HepG2 (cell line): ENCODE measurements at regions not wholly inside any gene's neighbourhood (a gene's known extent, or its start where the extent isn't known, plus 50 kb on each side); places are given as distances from the start of the nearest gene placed in this dataset.

ENCODE experiments used
- ATAC-seq: fragments of 200-7000 bp; cut with Tn5 transposase; 3 replicates; pipeline ENCODE4 v1.9.1; 2020; ENCODE audit warnings: mild to moderate bottlenecking, moderate library complexity
- BruUV-seq: library from RNA; stranded (reverse); fragments of 400-500 nt; replicated peaks from 2 replicates; lab custom pipeline; 2021; lab: Mats Ljungman, UMichigan
- CTCF ChIA-PET: fragments of 300-600 bp; formaldehyde crosslinking; extraction: SDS; loops from one replicate; lab custom pipeline; 2021; ENCODE audit warnings: low total read pairs, inconsistent platforms, low intra/inter-chr PET ratio; lab: Yijun Ruan, JAX
- POLR2A ChIA-PET: fragments of 350-600 bp; sonication (Branson Sonifier 250); formaldehyde crosslinking; loops from one replicate; lab custom pipeline; 2020; ENCODE audit warnings: antibody characterized with exemption, inconsistent platforms; lab: Yijun Ruan, JAX
- DNase-seq: peaks from one replicate; pipeline ENCODE4 v3.0.0-alpha.2; 2015; ENCODE audit warnings: low spot score
- FAIRE-seq: peaks from 3 replicates; lab custom pipeline; 2011; peaks lifted over from hg19 to GRCh38; lab: Jason Lieb, UNC
- H2AFZ ChIP-seq: one replicate; pipeline ENCODE4 v1.6.1; 2011; ENCODE audit warnings: low read length, inconsistent platforms
- H3K27ac ChIP-seq: fragments of 300-600 bp; 3 replicates; pipeline ENCODE4 v1.8.0; 2011; ENCODE audit warnings: mixed run types, mild to moderate bottlenecking, mixed read lengths, low read length, inconsistent platforms; ENCODE audit not compliant: insufficient read depth; ENCODE audit errors: extremely low read length
- H3K27me3 ChIP-seq, 2 experiments: fragments of 200-600 bp in 1 of 2; 2 replicates in 1 of 2; 3 replicates in 1 of 2; pipeline versions ENCODE4 v1.6.0 to v1.8.0; 2011; ENCODE audit warnings: low read length in 2 of 2, mild to moderate bottlenecking in 2 of 2, moderate library complexity in 2 of 2, inconsistent platforms in 1 of 2; ENCODE audit not compliant: insufficient read depth in 2 of 2, control insufficient read depth in 1 of 2
- H3K36me3 ChIP-seq, 2 experiments: fragments of 200-600 bp in 1 of 2; replicated peaks in 1 of 2; 2 replicates in 1 of 2; 3 replicates in 1 of 2; pipeline versions ENCODE4 v1.5.1 to v1.8.0; 2011; ENCODE audit warnings: low read length in 2 of 2, inconsistent platforms in 1 of 2; ENCODE audit not compliant: insufficient read depth in 2 of 2, control insufficient read depth in 1 of 2
- H3K4me1 ChIP-seq: 2 replicates; pipeline ENCODE4 v1.5.1; 2012; ENCODE audit warnings: low read length, inconsistent platforms; ENCODE audit not compliant: insufficient read depth
- H3K4me2 ChIP-seq: 2 replicates; pipeline ENCODE4 v1.6.0; 2011; ENCODE audit warnings: low read depth, low read length, inconsistent platforms
- H3K4me3 ChIP-seq, 3 experiments: fragments of 200-600 bp in 1 of 3; sonication (generic), shearing (Covaris generic) in 1 of 3; replicated peaks in 1 of 3; 2 replicates each; pipeline ENCODE4 v1.5.1; 2011 to 2016; ENCODE audit warnings: low read length in 3 of 3, inconsistent platforms in 2 of 3, low read depth in 2 of 3, mild to moderate bottlenecking in 2 of 3, control low read depth in 1 of 3, mixed read lengths in 1 of 3; ENCODE audit not compliant: insufficient read depth in 1 of 3
- H3K79me2 ChIP-seq: one replicate; pipeline ENCODE4 v1.6.1; 2011; ENCODE audit warnings: low read length, inconsistent platforms; ENCODE audit not compliant: insufficient read depth
- H3K9ac ChIP-seq: 2 replicates; pipeline ENCODE4 v1.6.0; 2011; ENCODE audit warnings: mild to moderate bottlenecking, low read depth, low read length, inconsistent platforms; ENCODE audit not compliant: insufficient read depth
- H3K9me3 ChIP-seq: 2 replicates; pipeline ENCODE4 v1.5.1; 2012; ENCODE audit warnings: mild to moderate bottlenecking, low read length
- H4K20me1 ChIP-seq: 2 replicates; pipeline ENCODE4 v1.6.0; 2011; ENCODE audit warnings: inconsistent platforms, mild to moderate bottlenecking, low read length, moderate library complexity; ENCODE audit not compliant: insufficient read depth
- ARNT ChIP-seq: fragments of 450-650 bp; IDR thresholded peaks from 2 replicates; pipeline ENCODE4 v1.6.1; 2017
- ETV6 ChIP-seq: sonication (generic); formaldehyde crosslinking; conservative IDR thresholded peaks from 2 replicates; pipeline ENCODE4 v1.4.0; 2020; ENCODE audit warnings: missing genetic modification reagents
- HHEX ChIP-seq: IDR thresholded peaks from 2 replicates; pipeline ENCODE4 v1.6.1; 2016; ENCODE audit warnings: control low read depth
- JDP2 ChIP-seq: sonication (generic); formaldehyde crosslinking; IDR thresholded peaks from 2 replicates; pipeline ENCODE4 v1.8.1; 2022; ENCODE audit warnings: missing genetic modification reagents, borderline replicate concordance
- KMT2B ChIP-seq: IDR thresholded peaks from 2 replicates; pipeline ENCODE4 v1.6.1; 2016; ENCODE audit warnings: missing genetic modification reagents, missing compliant biosample characterization
- RFXANK ChIP-seq: IDR thresholded peaks from 2 replicates; pipeline ENCODE4 v1.6.1; 2016
- SP2 ChIP-seq: sonication (generic); formaldehyde crosslinking; IDR thresholded peaks from 2 replicates; pipeline ENCODE4 v1.5.1; 2020; ENCODE audit warnings: mild to moderate bottlenecking, missing genetic modification reagents
- TAF15 ChIP-seq: fragments of 200-400 bp; formaldehyde crosslinking; IDR thresholded peaks from one replicate; pipeline ENCODE4 v1.6.1; 2018; ENCODE audit warnings: mild to moderate bottlenecking, low read depth, low read length; ENCODE audit not compliant: poor library complexity, severe bottlenecking
- TERF1 ChIP-seq: sonication (generic); formaldehyde crosslinking; IDR thresholded peaks from 2 replicates; pipeline ENCODE4 v1.8.0; 2022; ENCODE audit warnings: mild to moderate bottlenecking, missing genetic modification reagents, moderate library complexity
- ZNF282 ChIP-seq: fragments of 450-650 bp; IDR thresholded peaks from 2 replicates; pipeline ENCODE4 v1.6.1; 2018; ENCODE audit not compliant: partially characterized antibody
- ZNF513 ChIP-seq: sonication (generic); formaldehyde crosslinking; conservative IDR thresholded peaks from 2 replicates; pipeline ENCODE4 v1.5.0; 2020; ENCODE audit warnings: missing genetic modification reagents
- ZNF547 ChIP-seq: sonication (generic); formaldehyde crosslinking; IDR thresholded peaks from 2 replicates; pipeline ENCODE4 v1.5.1; 2020; ENCODE audit warnings: mild to moderate bottlenecking, missing genetic modification reagents
- ZNF704 ChIP-seq: sonication (generic); formaldehyde crosslinking; IDR thresholded peaks from 2 replicates; pipeline ENCODE4 v1.8.1; 2023; ENCODE audit warnings: mild to moderate bottlenecking, inconsistent platforms, moderate library complexity, missing genetic modification reagents, borderline replicate concordance
- ZNF724P ChIP-seq: sonication (generic); formaldehyde crosslinking; IDR thresholded peaks from 2 replicates; pipeline ENCODE4 v1.8.0; 2022; ENCODE audit warnings: missing genetic modification reagents, borderline replicate concordance
- ZNF788 ChIP-seq: sonication (generic); formaldehyde crosslinking; IDR thresholded peaks from 2 replicates; pipeline ENCODE4 v1.5.0; 2020; ENCODE audit warnings: mild to moderate bottlenecking, missing genetic modification reagents, borderline replicate concordance
- ZUFSP ChIP-seq: sonication (generic); formaldehyde crosslinking; IDR thresholded peaks from 2 replicates; pipeline ENCODE4 v1.9.0; 2021; ENCODE audit warnings: missing genetic modification reagents, mild to moderate bottlenecking, borderline replicate concordance
- WGBS: methylation state at CpG from one replicate; pipeline ENCODE4 v1.1.6; 2017; ENCODE audit warnings: low lambda C conversion rate; 5-methylcytosine and 5-hydroxymethylcytosine counted together
- in situ Hi-C: cut with HindIII; loops from 2 replicates; pipeline ENCODE4 v1.10.0; 2017; ENCODE audit warnings: low pct_unique_long_range_greater_than_20kb; ENCODE audit not compliant: extremely low pct_ligation_motif_present
- intact Hi-C: fragments of 100-400 bp; cut with micrococcal nuclease; formaldehyde crosslinking; loops from one replicate; pipeline ENCODE4 v1.10.0; 2022; ENCODE audit not compliant: unreplicated experiment
- TF ChIP-seq, protein P1 (sequence below): IDR thresholded peaks from 2 replicates; pipeline ENCODE4 v1.6.1; 2012; ENCODE audit warnings: low read depth, low read length, improper control_type of control experiment
- TF ChIP-seq, protein P2 (sequence below): sonication (generic); formaldehyde crosslinking; IDR thresholded peaks from 2 replicates; pipeline ENCODE4 v1.9.0; 2022; ENCODE audit warnings: low read depth, missing genetic modification reagents

GRCh38 chr12:125949471-125949870 is 884.2 kb downstream of the AACS start:
- Histone ChIP-seq H3K9ac (no peak overlapping the region), H3K9me3 (peaks cover 28% of the 10 kb centered on the region), H4K20me1 (no peaks in the 10 kb centered on the region), H3K79me2 (no peaks in the 10 kb centered on the region), H3K4me1 (no peaks in the 10 kb centered on the region), H3K27ac (no peak overlapping the region), H3K36me3 (no peaks in the 10 kb centered on the region), H3K4me3 (no peak overlapping the region), H3K27me3 (no peaks in the 10 kb centered on the region), H3K4me2 (no peak overlapping the region), H2AFZ (no peak overlapping the region)
- in situ Hi-C loops (no loop called here), intact Hi-C loops (no loop called here)
- no peak for ATAC-seq
- no peak for FAIRE-seq
- BruUV-seq, result no TSS peak
- WGBS, result 26% methylated on average over 7 of the region's 7 CpGs
- DNase-seq, result no peak
- ChIA-PET POLR2A (no interaction called here), CTCF (no interaction called here)
- no peak for TF ChIP-seq KMT2B (CRISPR knock-in tag)
- TF ChIP-seq ETV6 (CRISPR knock-in tag), result no peak
- no peak for TF ChIP-seq ZNF788 (CRISPR knock-in tag)
- TF ChIP-seq HHEX (CRISPR knock-in tag), result no peak
- TF ChIP-seq JDP2 (CRISPR knock-in tag), result no peak
- no peak for TF ChIP-seq ZNF282
- TF ChIP-seq ZNF704, result no peak
- no peak for TF ChIP-seq ARNT
- TF ChIP-seq, protein P1, sequence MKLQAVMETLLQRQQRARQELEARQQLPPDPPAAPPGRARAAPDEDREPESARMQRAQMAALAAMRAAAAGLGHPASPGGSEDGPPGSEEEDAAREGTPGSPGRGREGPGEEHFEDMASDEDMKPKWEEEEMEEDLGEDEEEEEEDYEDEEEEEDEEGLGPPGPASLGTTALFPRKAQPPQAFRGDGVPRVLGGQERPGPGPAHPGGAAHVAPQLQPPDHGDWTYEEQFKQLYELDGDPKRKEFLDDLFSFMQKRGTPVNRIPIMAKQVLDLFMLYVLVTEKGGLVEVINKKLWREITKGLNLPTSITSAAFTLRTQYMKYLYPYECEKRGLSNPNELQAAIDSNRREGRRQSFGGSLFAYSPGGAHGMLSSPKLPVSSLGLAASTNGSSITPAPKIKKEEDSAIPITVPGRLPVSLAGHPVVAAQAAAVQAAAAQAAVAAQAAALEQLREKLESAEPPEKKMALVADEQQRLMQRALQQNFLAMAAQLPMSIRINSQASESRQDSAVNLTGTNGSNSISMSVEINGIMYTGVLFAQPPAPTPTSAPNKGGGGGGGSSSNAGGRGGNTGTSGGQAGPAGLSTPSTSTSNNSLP, result no peak
- TF ChIP-seq ZNF724P (CRISPR knock-in tag), result no peak
- TF ChIP-seq TERF1 (CRISPR knock-in tag), result no peak
- TF ChIP-seq ZNF513, result no peak
- no peak for TF ChIP-seq TAF15
- no peak for TF ChIP-seq ZNF547 (CRISPR knock-in tag)
- no peak for TF ChIP-seq ZUFSP (CRISPR knock-in tag)
- TF ChIP-seq, protein P2, sequence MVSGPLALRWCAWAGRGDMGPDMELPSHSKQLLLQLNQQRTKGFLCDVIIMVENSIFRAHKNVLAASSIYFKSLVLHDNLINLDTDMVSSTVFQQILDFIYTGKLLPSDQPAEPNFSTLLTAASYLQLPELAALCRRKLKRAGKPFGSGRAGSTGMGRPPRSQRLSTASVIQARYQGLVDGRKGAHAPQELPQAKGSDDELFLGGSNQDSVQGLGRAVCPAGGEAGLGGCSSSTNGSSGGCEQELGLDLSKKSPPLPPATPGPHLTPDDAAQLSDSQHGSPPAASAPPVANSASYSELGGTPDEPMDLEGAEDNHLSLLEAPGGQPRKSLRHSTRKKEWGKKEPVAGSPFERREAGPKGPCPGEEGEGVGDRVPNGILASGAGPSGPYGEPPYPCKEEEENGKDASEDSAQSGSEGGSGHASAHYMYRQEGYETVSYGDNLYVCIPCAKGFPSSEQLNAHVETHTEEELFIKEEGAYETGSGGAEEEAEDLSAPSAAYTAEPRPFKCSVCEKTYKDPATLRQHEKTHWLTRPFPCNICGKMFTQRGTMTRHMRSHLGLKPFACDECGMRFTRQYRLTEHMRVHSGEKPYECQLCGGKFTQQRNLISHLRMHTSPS (CRISPR knock-in tag), result no peak
- TF ChIP-seq SP2 (CRISPR knock-in tag), result no peak
- no peak for TF ChIP-seq RFXANK (CRISPR knock-in tag)
